C4-2B (cell line): ENCODE measurements at regions not wholly inside any gene's neighbourhood (a gene's known extent, or its start where the extent isn't known, plus 50 kb on each side); places are given as distances from the start of the nearest gene placed in this dataset.

ENCODE experiments used
- H3K27ac ChIP-seq: fragments of 450-650 bp; 2 replicates; pipeline ENCODE4 v1.5.1; 2017
- ZFX ChIP-seq: fragments of 450-650 bp; IDR thresholded peaks from 2 replicates; pipeline ENCODE4 v1.6.1; 2017
- TF ChIP-seq, protein P1 (sequence below): fragments of 450-650 bp; conservative IDR thresholded peaks from 2 replicates; pipeline ENCODE4 v1.5.1; 2017; ENCODE audit warnings: mild to moderate bottlenecking

DNA sequence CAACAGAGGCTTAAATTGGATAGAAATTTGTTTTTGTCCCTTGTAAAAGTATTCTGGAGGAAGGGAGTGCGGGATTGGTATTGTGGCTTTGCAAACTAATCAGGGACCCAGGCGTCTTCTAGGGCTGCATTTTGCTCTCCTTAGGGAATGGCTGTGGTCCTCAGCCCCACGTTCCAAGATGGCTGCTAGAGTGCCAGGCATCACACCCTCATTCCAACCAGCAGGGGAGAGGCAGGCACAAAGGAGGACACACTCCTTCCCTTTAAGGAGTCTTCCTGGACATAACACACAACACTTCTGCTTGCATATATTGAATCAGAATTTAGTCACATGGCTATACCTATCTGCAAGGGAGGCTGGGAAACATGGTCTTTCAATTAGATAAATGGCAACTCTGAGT, 174.5 kb upstream of the LYSMD4 start:
- no peak overlapping the region for H3K27ac ChIP-seq
- no peak for TF ChIP-seq ZFX
- TF ChIP-seq, protein P1, sequence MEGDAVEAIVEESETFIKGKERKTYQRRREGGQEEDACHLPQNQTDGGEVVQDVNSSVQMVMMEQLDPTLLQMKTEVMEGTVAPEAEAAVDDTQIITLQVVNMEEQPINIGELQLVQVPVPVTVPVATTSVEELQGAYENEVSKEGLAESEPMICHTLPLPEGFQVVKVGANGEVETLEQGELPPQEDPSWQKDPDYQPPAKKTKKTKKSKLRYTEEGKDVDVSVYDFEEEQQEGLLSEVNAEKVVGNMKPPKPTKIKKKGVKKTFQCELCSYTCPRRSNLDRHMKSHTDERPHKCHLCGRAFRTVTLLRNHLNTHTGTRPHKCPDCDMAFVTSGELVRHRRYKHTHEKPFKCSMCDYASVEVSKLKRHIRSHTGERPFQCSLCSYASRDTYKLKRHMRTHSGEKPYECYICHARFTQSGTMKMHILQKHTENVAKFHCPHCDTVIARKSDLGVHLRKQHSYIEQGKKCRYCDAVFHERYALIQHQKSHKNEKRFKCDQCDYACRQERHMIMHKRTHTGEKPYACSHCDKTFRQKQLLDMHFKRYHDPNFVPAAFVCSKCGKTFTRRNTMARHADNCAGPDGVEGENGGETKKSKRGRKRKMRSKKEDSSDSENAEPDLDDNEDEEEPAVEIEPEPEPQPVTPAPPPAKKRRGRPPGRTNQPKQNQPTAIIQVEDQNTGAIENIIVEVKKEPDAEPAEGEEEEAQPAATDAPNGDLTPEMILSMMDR = no peak

DNA sequence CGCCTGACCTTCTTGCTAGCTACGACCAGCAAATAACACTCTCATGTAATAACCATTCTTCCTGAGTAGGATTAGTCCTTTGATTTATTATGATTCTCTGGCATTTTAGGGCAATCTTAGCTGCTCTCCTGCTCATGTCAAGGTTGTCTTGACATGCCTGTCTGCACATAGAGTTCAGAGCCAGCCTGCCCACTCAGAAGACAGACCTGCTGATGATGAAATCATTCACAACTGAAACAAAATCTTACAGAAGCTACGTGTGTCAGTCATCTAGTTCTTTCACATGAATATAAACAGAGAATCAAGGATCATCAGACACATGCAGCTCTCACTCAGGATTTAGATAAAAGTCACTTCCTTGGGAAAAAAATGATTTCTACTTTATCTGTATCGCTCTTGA, 173.6 kb upstream of the LYSMD4 start:
- H3K27ac ChIP-seq = no peak overlapping the region
- no peak for TF ChIP-seq ZFX
- TF ChIP-seq, protein P1 = no peak

DNA sequence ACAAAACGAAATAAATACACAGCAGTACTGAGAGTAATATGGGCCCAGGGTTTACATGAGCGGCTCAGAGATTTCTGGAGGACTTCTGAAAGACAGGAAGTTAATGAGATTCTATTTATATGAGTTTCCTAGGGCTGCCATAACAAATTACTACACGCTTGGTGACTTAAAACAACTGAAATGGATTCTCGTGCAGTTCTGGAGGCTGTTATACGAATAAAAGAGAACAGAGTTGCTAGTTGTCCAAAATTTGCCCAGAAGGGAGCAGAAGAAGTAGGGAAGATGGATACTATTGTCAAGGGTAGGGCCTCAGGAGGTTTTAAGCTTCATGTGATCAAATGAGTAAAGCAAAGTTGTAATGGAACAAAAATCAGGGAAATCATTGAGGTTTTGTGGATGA, 173.1 kb upstream of the LYSMD4 start:
- no peak overlapping the region for H3K27ac ChIP-seq
- no peak for TF ChIP-seq ZFX
- TF ChIP-seq, protein P1 = no peak

DNA sequence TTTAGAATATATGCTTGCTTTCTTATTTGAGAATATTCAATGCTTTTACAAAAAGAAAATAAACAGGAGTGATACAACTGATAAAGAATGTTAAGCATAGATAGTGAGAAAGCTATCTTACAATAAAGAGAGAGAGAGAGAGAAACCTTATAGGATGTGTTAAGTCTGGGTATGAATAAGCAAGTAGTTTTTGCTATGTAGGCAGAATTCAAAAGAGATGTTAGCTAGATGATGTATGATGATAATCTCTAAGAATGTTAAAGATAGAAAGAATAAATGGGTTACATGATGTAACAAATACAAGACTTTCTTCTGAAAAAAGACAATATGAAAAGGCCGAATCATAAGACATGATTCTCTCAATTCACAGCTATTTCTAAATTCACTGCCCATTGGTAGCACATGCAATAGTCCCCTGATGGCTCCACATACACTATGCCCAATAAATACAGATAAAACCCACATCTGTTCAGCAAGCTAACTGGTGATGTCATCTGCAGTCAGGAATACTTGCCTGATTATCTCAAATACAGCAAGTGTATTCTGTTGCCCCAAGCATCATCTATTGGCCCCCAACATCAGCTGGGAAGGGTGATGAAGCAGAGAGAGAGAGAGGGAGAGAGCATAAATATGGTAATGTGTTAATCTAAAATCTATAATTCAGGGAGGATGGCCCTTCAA, 169.2 kb upstream of the LYSMD4 start:
- no peak for TF ChIP-seq ZFX
- TF ChIP-seq, protein P1 = no peak
- no peak overlapping the region for H3K27ac ChIP-seq

DNA sequence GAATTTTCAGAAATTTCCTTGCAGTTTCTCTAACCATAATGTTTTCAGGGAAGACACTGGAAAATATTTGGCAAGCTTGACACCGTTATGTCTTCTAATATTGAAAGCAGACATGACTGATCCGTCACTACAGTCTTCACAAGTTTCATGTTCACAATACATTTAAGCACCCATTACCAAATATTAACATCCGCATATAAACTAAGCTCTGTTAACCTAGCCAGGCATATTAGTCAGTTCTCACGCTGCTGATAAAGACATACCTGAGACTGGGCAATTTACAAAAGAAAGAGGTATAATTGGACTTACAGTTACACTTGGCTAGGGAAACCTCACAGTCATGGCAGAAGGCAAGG, 162.7 kb upstream of the LYSMD4 start:
- TF ChIP-seq ZFX = no peak
- TF ChIP-seq, protein P1 = no peak

DNA sequence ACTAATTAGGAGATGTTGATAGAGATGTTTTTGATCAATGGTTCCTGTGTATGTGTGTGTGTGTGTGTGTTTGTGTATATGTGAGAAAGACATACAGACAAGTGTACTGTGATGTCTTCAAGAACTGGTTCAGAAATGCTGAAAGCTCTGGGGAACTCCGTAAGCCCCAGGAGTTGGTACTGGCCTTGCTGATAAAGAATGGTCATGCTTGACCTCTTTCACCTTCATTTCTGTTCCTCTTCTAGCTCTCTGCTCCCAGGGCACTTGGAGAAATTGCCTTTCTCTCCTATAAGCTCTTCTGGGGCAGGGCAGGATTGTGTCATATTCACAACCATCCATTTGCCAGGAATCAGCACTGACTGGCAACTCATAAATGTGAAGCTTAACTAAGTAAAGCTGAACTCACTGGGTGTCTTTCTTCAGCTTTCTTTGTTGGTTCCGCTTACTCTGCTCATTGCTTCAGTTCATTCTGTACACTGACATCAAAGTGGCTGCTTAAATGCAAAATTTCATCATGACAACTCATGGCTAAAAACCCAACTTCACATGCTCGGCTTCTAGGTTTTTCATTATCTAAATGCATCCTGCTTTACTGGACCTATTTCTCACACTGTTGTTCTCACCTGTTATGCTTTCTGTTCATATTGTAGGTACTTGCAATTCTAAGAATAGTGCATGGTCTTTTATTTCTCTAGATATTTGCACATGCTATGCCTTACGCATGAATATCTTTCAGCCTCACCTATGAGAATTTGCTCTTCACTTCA, 162.1 kb upstream of the LYSMD4 start:
- TF ChIP-seq, protein P1 = no peak
- TF ChIP-seq ZFX = no peak
- H3K27ac ChIP-seq = no peak overlapping the region

More for the DNA sequence above, 162.7 kb upstream of the LYSMD4 start:
- no peak overlapping the region for H3K27ac ChIP-seq

DNA sequence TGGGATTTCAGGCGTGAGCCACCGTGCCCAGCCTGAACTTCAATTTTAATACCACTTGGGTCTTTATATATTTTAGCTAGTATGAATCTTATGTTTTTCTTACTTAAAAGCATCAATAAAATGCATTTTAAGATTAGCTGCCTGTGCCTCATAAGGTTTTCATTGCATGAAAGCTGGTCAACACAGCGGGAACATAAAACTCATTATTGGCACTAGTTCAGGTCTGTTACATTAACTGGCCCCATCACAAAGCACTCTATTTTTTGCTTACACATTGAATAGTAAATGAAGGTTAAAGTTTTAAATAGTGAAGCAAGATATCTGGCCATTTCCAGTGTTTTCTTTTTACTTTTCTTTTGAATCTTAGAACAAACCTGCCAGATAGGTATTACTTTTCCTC, 145.6 kb upstream of the LYSMD4 start:
- H3K27ac ChIP-seq = no peak overlapping the region
- TF ChIP-seq, protein P1 = no peak
- TF ChIP-seq ZFX = no peak
